ENCODE measurements at regions not wholly inside any gene's neighbourhood (a gene's known extent, or its start where the extent isn't known, plus 50 kb on each side); places are given as distances from the start of the nearest gene placed in this dataset.
A peak's percentile ranks its signal among the peaks of the same experiment; 100 is the strongest.

GRCh38 chr10:52390388-52390787, 76.3 kb downstream of the DKK1 start:
- Histone ChIP-seq H3K36me3 (ENCODE audit: control insufficient read depth in 2 of 2, extremely low read depth in 1 of 2, insufficient read depth in 2 of 2, low read length in 2 of 2) (no peaks in the 10 kb centered on the region), H3K4me2 (ENCODE audit: control insufficient read depth, extremely low read depth, insufficient read depth, low read depth, low read length) (no peak overlapping the region), H2AFZ (ENCODE audit: control insufficient read depth, low read length) (no peak overlapping the region), H3K4me1 (ENCODE audit: control insufficient read depth, extremely low read depth, insufficient read depth, low read length) (peaks cover 22% of the 10 kb centered on the region), H3K27ac (ENCODE audit: control insufficient read depth, insufficient read depth, low read length) (no peak overlapping the region), H3K79me2 (ENCODE audit: control insufficient read depth, insufficient read depth, low read length) (no peaks in the 10 kb centered on the region), H3K9me1 (ENCODE audit: control insufficient read depth, extremely low read depth, insufficient read depth, low read length) (no peaks in the 10 kb centered on the region), H3K9ac (ENCODE audit: control insufficient read depth, extremely low read depth, insufficient read depth, low read length) (no peak overlapping the region), H3K27me3 (ENCODE audit: control insufficient read depth, extremely low read depth, insufficient read depth, low read length) (no peaks in the 10 kb centered on the region), H3K4me3 (ENCODE audit: control insufficient read depth in 2 of 3, extremely low read depth in 1 of 3, insufficient read depth in 2 of 3, low read depth in 1 of 3, low read length in 3 of 3) (no peak overlapping the region), H4K20me1 (ENCODE audit: control insufficient read depth, extremely low read depth, insufficient read depth, low read length) (no peaks in the 10 kb centered on the region), H3K9me3 (ENCODE audit: control insufficient read depth, low read depth, low read length) (no peaks in the 10 kb centered on the region)
- FAIRE-seq = no peak
- TF ChIP-seq CTCF (optimal IDR thresholded peaks at IDR 0.05 in 1 of 3, IDR thresholded peaks at IDR 0.05 in 1 of 3, conservative IDR thresholded peaks at IDR 0.05 in 1 of 3; ENCODE audit: extremely low read depth in 1 of 3, insufficient read depth in 2 of 3, low read length in 3 of 3) (no peak), EZH2 (IDR thresholded peaks at IDR 0.05; ENCODE audit: low read length) (no peak)
- DNase-seq (ENCODE audit: low read depth, low spot score) = no peak
- dilution Hi-C loops (cut with MboI; ENCODE audit: extremely low pct_ligation_motif_present, low sequenced_read_pairs) = no loop called here

- no peak overlapping the region for H3K4me3 ChIP-seq (ENCODE audit: control insufficient read depth in 2 of 3, extremely low read depth in 1 of 3, insufficient read depth in 2 of 3, low read depth in 1 of 3, low read length in 3 of 3)
- TF ChIP-seq EZH2 (IDR thresholded peaks at IDR 0.05; ENCODE audit: low read length) = no peak
- H3K36me3 ChIP-seq (ENCODE audit: control insufficient read depth in 2 of 2, extremely low read depth in 1 of 2, insufficient read depth in 2 of 2, low read length in 2 of 2) = no peaks in the 10 kb centered on the region
- peaks cover 22% of the 10 kb centered on the region for H3K4me1 ChIP-seq (ENCODE audit: control insufficient read depth, extremely low read depth, insufficient read depth, low read length)
- H3K9ac ChIP-seq (ENCODE audit: control insufficient read depth, extremely low read depth, insufficient read depth, low read length) = no peak overlapping the region
- FAIRE-seq (peak; percentile 89), DNase-seq (ENCODE audit: low read depth, low spot score) (peak; percentile 13)
- no peaks in the 10 kb centered on the region for H3K9me3 ChIP-seq (ENCODE audit: control insufficient read depth, low read depth, low read length)
- H3K9me1 ChIP-seq (ENCODE audit: control insufficient read depth, extremely low read depth, insufficient read depth, low read length) = no peaks in the 10 kb centered on the region
- H3K27ac ChIP-seq (ENCODE audit: control insufficient read depth, insufficient read depth, low read length) = no peak overlapping the region
- no peaks in the 10 kb centered on the region for H3K27me3 ChIP-seq (ENCODE audit: control insufficient read depth, extremely low read depth, insufficient read depth, low read length)
- H2AFZ ChIP-seq (ENCODE audit: control insufficient read depth, low read length) = no peak overlapping the region
- H3K4me2 ChIP-seq (ENCODE audit: control insufficient read depth, extremely low read depth, insufficient read depth, low read depth, low read length) = no peak overlapping the region
- no peaks in the 10 kb centered on the region for H4K20me1 ChIP-seq (ENCODE audit: control insufficient read depth, extremely low read depth, insufficient read depth, low read length)
- dilution Hi-C loops (cut with MboI; ENCODE audit: extremely low pct_ligation_motif_present, low sequenced_read_pairs) = no loop called here
- H3K79me2 ChIP-seq (ENCODE audit: control insufficient read depth, insufficient read depth, low read length) = no peaks in the 10 kb centered on the region
Observed at GRCh38 chr10:52391927-52392602, 78.0 kb downstream of the DKK1 start.

GRCh38 chr10:52394246-52394645, 80.2 kb downstream of the DKK1 start:
- Histone ChIP-seq H3K9me1 (ENCODE audit: control insufficient read depth, extremely low read depth, insufficient read depth, low read length) (no peaks in the 10 kb centered on the region), H3K79me2 (ENCODE audit: control insufficient read depth, insufficient read depth, low read length) (no peaks in the 10 kb centered on the region), H3K9ac (ENCODE audit: control insufficient read depth, extremely low read depth, insufficient read depth, low read length) (no peak overlapping the region), H3K4me2 (ENCODE audit: control insufficient read depth, extremely low read depth, insufficient read depth, low read depth, low read length) (no peak overlapping the region), H3K9me3 (ENCODE audit: control insufficient read depth, low read depth, low read length) (no peaks in the 10 kb centered on the region), H3K27me3 (ENCODE audit: control insufficient read depth, extremely low read depth, insufficient read depth, low read length) (no peaks in the 10 kb centered on the region), H2AFZ (ENCODE audit: control insufficient read depth, low read length) (no peak overlapping the region), H4K20me1 (ENCODE audit: control insufficient read depth, extremely low read depth, insufficient read depth, low read length) (no peaks in the 10 kb centered on the region), H3K4me1 (ENCODE audit: control insufficient read depth, extremely low read depth, insufficient read depth, low read length) (peaks cover 8% of the 10 kb centered on the region), H3K4me3 (ENCODE audit: control insufficient read depth in 2 of 3, extremely low read depth in 1 of 3, insufficient read depth in 2 of 3, low read depth in 1 of 3, low read length in 3 of 3) (no peak overlapping the region), H3K36me3 (ENCODE audit: control insufficient read depth in 2 of 2, extremely low read depth in 1 of 2, insufficient read depth in 2 of 2, low read length in 2 of 2) (no peaks in the 10 kb centered on the region), H3K27ac (ENCODE audit: control insufficient read depth, insufficient read depth, low read length) (no peak overlapping the region)
- dilution Hi-C loops (cut with MboI; ENCODE audit: extremely low pct_ligation_motif_present, low sequenced_read_pairs) = no loop called here
- no peak for DNase-seq (ENCODE audit: low read depth, low spot score)
- no peak for FAIRE-seq
- TF ChIP-seq EZH2 (IDR thresholded peaks at IDR 0.05; ENCODE audit: low read length) (no peak), CTCF (optimal IDR thresholded peaks at IDR 0.05 in 1 of 3, IDR thresholded peaks at IDR 0.05 in 1 of 3, conservative IDR thresholded peaks at IDR 0.05 in 1 of 3; ENCODE audit: extremely low read depth in 1 of 3, insufficient read depth in 2 of 3, low read length in 3 of 3) (no peak)

Data from keratinocyte (primary cell).